ENCODE measurements at regions not wholly inside any gene's neighbourhood (a gene's known extent, or its start where the extent isn't known, plus 50 kb on each side); places are given as distances from the start of the nearest gene placed in this dataset.
"Not testable (repeated sequence)": the region's sequence is repeated elsewhere in the genome, so short reads cannot be mapped to it uniquely, and the experiment has no call there.

GRCh38 chr9:22508354-22508753 is 61.7 kb downstream of the DMRTA1 start:
- H3K27me3 ChIP-seq (ENCODE audit: control insufficient read depth, insufficient read depth); intact Hi-C loops (cut with DNase I); H3K27ac ChIP-seq (ENCODE audit: low read length); ATAC-seq; H3K4me3 ChIP-seq (ENCODE audit: low read length); H3K4me1 ChIP-seq (ENCODE audit: control insufficient read depth, insufficient read depth, low read length); H3K9me3 ChIP-seq (ENCODE audit: control insufficient read depth, low read length): not testable (repeated sequence)
- 84% methylated on average over 6 of the region's 6 CpGs for WGBS
- DNase-seq, result peak in 1 of 3 donors; percentile 23

- ATAC-seq, result no peak
- intact Hi-C loops (cut with DNase I), result no loop called here
- Histone ChIP-seq H3K9me3 (ENCODE audit: control insufficient read depth, low read length) (no peaks in the 10 kb centered on the region), H3K27ac (ENCODE audit: low read length) (no peak overlapping the region), H3K4me1 (ENCODE audit: control insufficient read depth, insufficient read depth, low read length) (no peaks in the 10 kb centered on the region), H3K4me3 (ENCODE audit: low read length) (no peak overlapping the region), H3K27me3 (ENCODE audit: control insufficient read depth, insufficient read depth) (no peaks in the 10 kb centered on the region)
- DNase-seq, result peak in 1 of 3 donors; percentile 12
- WGBS, result 83% methylated on average over 11 of the region's 11 CpGs
These were observed 62.2 kb downstream of the DMRTA1 start for GRCh38 chr9:22508790-22509189.

- no peaks in the 10 kb centered on the region for H3K9me3 ChIP-seq (ENCODE audit: control insufficient read depth, low read length)
- no peaks in the 10 kb centered on the region for H3K27me3 ChIP-seq (ENCODE audit: control insufficient read depth, insufficient read depth)
- H3K4me3 ChIP-seq (ENCODE audit: low read length), result no peak overlapping the region
- WGBS, result 73% methylated on average over 3 of the region's 3 CpGs
- no peak for DNase-seq
- intact Hi-C loops (cut with DNase I), result no loop called here
- H3K4me1 ChIP-seq (ENCODE audit: control insufficient read depth, insufficient read depth, low read length), result no peaks in the 10 kb centered on the region
- H3K27ac ChIP-seq (ENCODE audit: low read length), result no peak overlapping the region
- ATAC-seq, result no peak
These were observed 65.9 kb downstream of the DMRTA1 start for GRCh38 chr9:22512495-22512894.

- ATAC-seq (no peak), DNase-seq (no peak)
- Histone ChIP-seq H3K4me3 (ENCODE audit: low read length) (no peak overlapping the region), H3K9me3 (ENCODE audit: control insufficient read depth, low read length) (no peaks in the 10 kb centered on the region), H3K27ac (ENCODE audit: low read length) (no peak overlapping the region), H3K4me1 (ENCODE audit: control insufficient read depth, insufficient read depth, low read length) (no peaks in the 10 kb centered on the region), H3K27me3 (ENCODE audit: control insufficient read depth, insufficient read depth) (no peaks in the 10 kb centered on the region)
- intact Hi-C loops (cut with DNase I), result no loop called here
These were observed 68.2 kb downstream of the DMRTA1 start for GRCh38 chr9:22514871-22515270.

GRCh38 chr9:22522206-22522740 is 75.6 kb downstream of the DMRTA1 start:
- WGBS, result 61% methylated on average over 5 of the region's 5 CpGs
- DNase-seq, result no peak
- H3K4me3 ChIP-seq (ENCODE audit: low read length), result no peak overlapping the region
- H3K9me3 ChIP-seq (ENCODE audit: control insufficient read depth, low read length), result no peaks in the 10 kb centered on the region
- H3K4me1 ChIP-seq (ENCODE audit: control insufficient read depth, insufficient read depth, low read length), result no peaks in the 10 kb centered on the region
- no peak for ATAC-seq
- intact Hi-C loops (cut with DNase I), result no loop called here
- H3K27me3 ChIP-seq (ENCODE audit: control insufficient read depth, insufficient read depth), result no peaks in the 10 kb centered on the region
- H3K27ac ChIP-seq (ENCODE audit: low read length), result no peak overlapping the region

GRCh38 chr9:22528485-22528884 is 81.9 kb downstream of the DMRTA1 start:
- Histone ChIP-seq H3K4me3 (ENCODE audit: low read length) (no peak overlapping the region), H3K9me3 (ENCODE audit: control insufficient read depth, low read length) (no peaks in the 10 kb centered on the region), H3K4me1 (ENCODE audit: control insufficient read depth, insufficient read depth, low read length) (no peaks in the 10 kb centered on the region), H3K27ac (ENCODE audit: low read length) (no peak overlapping the region), H3K27me3 (ENCODE audit: control insufficient read depth, insufficient read depth) (no peaks in the 10 kb centered on the region)
- DNase-seq (no peak), ATAC-seq (no peak)
- intact Hi-C loops (cut with DNase I), result no loop called here
- 33% methylated on average over 2 of the region's 2 CpGs for WGBS

- intact Hi-C loops (cut with DNase I), result no loop called here
- DNase-seq (no peak), ATAC-seq (no peak)
- no peak overlapping the region for H3K4me3 ChIP-seq (ENCODE audit: low read length)
- H3K4me1 ChIP-seq (ENCODE audit: control insufficient read depth, insufficient read depth, low read length), result no peaks in the 10 kb centered on the region
- H3K9me3 ChIP-seq (ENCODE audit: control insufficient read depth, low read length), result no peaks in the 10 kb centered on the region
- no peaks in the 10 kb centered on the region for H3K27me3 ChIP-seq (ENCODE audit: control insufficient read depth, insufficient read depth)
- no peak overlapping the region for H3K27ac ChIP-seq (ENCODE audit: low read length)
- WGBS, result 53% methylated on average over 6 of the region's 6 CpGs
These were observed 83.0 kb downstream of the DMRTA1 start for GRCh38 chr9:22529426-22530199.

GRCh38 chr9:22535780-22536179 is 89.2 kb downstream of the DMRTA1 start:
- Histone ChIP-seq H3K4me1 (ENCODE audit: control insufficient read depth, insufficient read depth, low read length) (no peaks in the 10 kb centered on the region), H3K4me3 (ENCODE audit: low read length) (no peak overlapping the region), H3K27me3 (ENCODE audit: control insufficient read depth, insufficient read depth) (no peaks in the 10 kb centered on the region), H3K27ac (ENCODE audit: low read length) (no peak overlapping the region), H3K9me3 (ENCODE audit: control insufficient read depth, low read length) (no peaks in the 10 kb centered on the region)
- ATAC-seq (no peak), DNase-seq (no peak)
- intact Hi-C loops (cut with DNase I), result no loop called here

- Histone ChIP-seq H3K4me1 (ENCODE audit: control insufficient read depth, insufficient read depth, low read length) (no peaks in the 10 kb centered on the region), H3K27me3 (ENCODE audit: control insufficient read depth, insufficient read depth) (no peaks in the 10 kb centered on the region), H3K27ac (ENCODE audit: low read length) (no peak overlapping the region), H3K9me3 (ENCODE audit: control insufficient read depth, low read length) (no peaks in the 10 kb centered on the region), H3K4me3 (ENCODE audit: low read length) (no peak overlapping the region)
- ATAC-seq (no peak), DNase-seq (no peak)
- WGBS, result 80% methylated on average over 5 of the region's 5 CpGs
- intact Hi-C loops (cut with DNase I), result no loop called here
These were observed 91.1 kb downstream of the DMRTA1 start for GRCh38 chr9:22537721-22538120.

- H3K9me3 ChIP-seq (ENCODE audit: control insufficient read depth, low read length), result no peaks in the 10 kb centered on the region
- ATAC-seq, result no peak
- no peak overlapping the region for H3K4me3 ChIP-seq (ENCODE audit: low read length)
- no peaks in the 10 kb centered on the region for H3K4me1 ChIP-seq (ENCODE audit: control insufficient read depth, insufficient read depth, low read length)
- DNase-seq, result no peak
- 86% methylated on average over 2 of the region's 2 CpGs for WGBS
- H3K27ac ChIP-seq (ENCODE audit: low read length), result no peak overlapping the region
- H3K27me3 ChIP-seq (ENCODE audit: control insufficient read depth, insufficient read depth), result no peaks in the 10 kb centered on the region
- intact Hi-C loops (cut with DNase I), result no loop called here
These were observed 102.0 kb downstream of the DMRTA1 start for GRCh38 chr9:22548625-22549024.

GRCh38 chr9:22574740-22575139 is 128.1 kb downstream of the DMRTA1 start:
- H3K27me3 ChIP-seq (ENCODE audit: control insufficient read depth, insufficient read depth), result no peaks in the 10 kb centered on the region
- 79% methylated on average over 2 of the region's 2 CpGs for WGBS
- H3K27ac ChIP-seq (ENCODE audit: low read length), result no peak overlapping the region
- ATAC-seq, result no peak
- no peaks in the 10 kb centered on the region for H3K4me1 ChIP-seq (ENCODE audit: control insufficient read depth, insufficient read depth, low read length)
- H3K4me3 ChIP-seq (ENCODE audit: low read length), result no peak overlapping the region
- intact Hi-C loops (cut with DNase I), result no loop called here
- DNase-seq, result no peak
- no peaks in the 10 kb centered on the region for H3K9me3 ChIP-seq (ENCODE audit: control insufficient read depth, low read length)

GRCh38 chr9:22580788-22581187 is 134.2 kb downstream of the DMRTA1 start:
- 61% methylated on average over 4 of the region's 4 CpGs for WGBS
- H3K9me3 ChIP-seq (ENCODE audit: control insufficient read depth, low read length), result no peaks in the 10 kb centered on the region
- H3K4me1 ChIP-seq (ENCODE audit: control insufficient read depth, insufficient read depth, low read length), result no peaks in the 10 kb centered on the region
- intact Hi-C loops (cut with DNase I), result no loop called here
- H3K27ac ChIP-seq (ENCODE audit: low read length), result no peak overlapping the region
- ATAC-seq (no peak), DNase-seq (no peak)
- no peaks in the 10 kb centered on the region for H3K27me3 ChIP-seq (ENCODE audit: control insufficient read depth, insufficient read depth)
- no peak overlapping the region for H3K4me3 ChIP-seq (ENCODE audit: low read length)
